Gastroesophageal sphincter (tissue), 4 donors: ENCODE measurements at regions not wholly inside any gene's neighbourhood (a gene's known extent, or its start where the extent isn't known, plus 50 kb on each side); places are given as distances from the start of the nearest gene placed in this dataset.

Experiments
- ATAC-seq: fragments of 150-250 bp; one replicate; pipeline ENCODE4 v1.9.1; 2016; ENCODE audit warnings: mild to moderate bottlenecking, moderate library complexity
- H3K27ac ChIP-seq, 4 donors: fragments of 200-600 bp; sonication (generic) in 3 of 4; 1 replicate in 3 of 4; 2 replicates in 1 of 4; pipeline ENCODE4 v1.5.1; 2016 to 2019
- H3K27me3 ChIP-seq: fragments of 200-600 bp; sonication (generic); one replicate; pipeline ENCODE4 v1.5.1; 2019
- H3K36me3 ChIP-seq, 2 donors: fragments of 200-600 bp; sonication (generic); one replicate each; pipeline ENCODE4 v1.5.1; 2019; ENCODE audit warnings: control low read depth in 1 of 2
- H3K4me1 ChIP-seq, 3 donors: fragments of 200-600 bp; sonication (generic); 1 replicate in 2 of 3; 2 replicates in 1 of 3; pipeline ENCODE4 v1.5.1; 2016 to 2019; ENCODE audit warnings: control low read depth in 2 of 3
- H3K4me3 ChIP-seq, 2 donors: fragments of 200-600 bp; sonication (generic); one replicate each; pipeline ENCODE4 v1.5.1; 2019; ENCODE audit warnings: mild to moderate bottlenecking in 1 of 2, moderate library complexity in 1 of 2
- H3K9me3 ChIP-seq, 3 donors: fragments of 200-600 bp; sonication (generic); one replicate each; pipeline ENCODE4 v1.5.1; 2017 to 2019; ENCODE audit warnings: control low read depth in 2 of 3
- EP300 ChIP-seq: sonication (generic); formaldehyde crosslinking; IDR thresholded peaks from one replicate; pipeline ENCODE4 v1.6.1; 2017; ENCODE audit warnings: antibody characterized with exemption, mild to moderate bottlenecking
- POLR2A ChIP-seq, 2 donors: fragments of 450-650 bp; IDR thresholded peaks; one replicate each; pipeline ENCODE4 v1.6.1; 2017; ENCODE audit warnings: antibody characterized with exemption in 2 of 2, mild to moderate bottlenecking in 2 of 2, moderate library complexity in 1 of 2
- POLR2AphosphoS5 ChIP-seq: sonication (generic); formaldehyde crosslinking; IDR thresholded peaks from one replicate; pipeline ENCODE4 v1.6.1; 2017; ENCODE audit warnings: antibody characterized with exemption
- WGBS, 2 donors: methylation state at CpG; one replicate each; pipeline ENCODE4 v1.1.5; 2018; ENCODE audit warnings: low coverage in 1 of 2; 5-methylcytosine and 5-hydroxymethylcytosine counted together
- TF ChIP-seq, protein P1 (sequence below), 4 experiments: fragments of 200-600 bp in 2 of 4; fragments of 450-650 bp in 2 of 4; sonication (generic) in 1 of 4; IDR thresholded peaks; one replicate each; pipeline ENCODE4 v1.5.1; 2017 to 2019; ENCODE audit warnings: antibody characterized with exemption in 4 of 4, mild to moderate bottlenecking in 2 of 4, moderate library complexity in 2 of 4

- H3K27ac ChIP-seq = no peak overlapping the region
- no peaks in the 10 kb centered on the region for H3K36me3 ChIP-seq
- TF ChIP-seq POLR2AphosphoS5 = no peak
- TF ChIP-seq, protein P1, sequence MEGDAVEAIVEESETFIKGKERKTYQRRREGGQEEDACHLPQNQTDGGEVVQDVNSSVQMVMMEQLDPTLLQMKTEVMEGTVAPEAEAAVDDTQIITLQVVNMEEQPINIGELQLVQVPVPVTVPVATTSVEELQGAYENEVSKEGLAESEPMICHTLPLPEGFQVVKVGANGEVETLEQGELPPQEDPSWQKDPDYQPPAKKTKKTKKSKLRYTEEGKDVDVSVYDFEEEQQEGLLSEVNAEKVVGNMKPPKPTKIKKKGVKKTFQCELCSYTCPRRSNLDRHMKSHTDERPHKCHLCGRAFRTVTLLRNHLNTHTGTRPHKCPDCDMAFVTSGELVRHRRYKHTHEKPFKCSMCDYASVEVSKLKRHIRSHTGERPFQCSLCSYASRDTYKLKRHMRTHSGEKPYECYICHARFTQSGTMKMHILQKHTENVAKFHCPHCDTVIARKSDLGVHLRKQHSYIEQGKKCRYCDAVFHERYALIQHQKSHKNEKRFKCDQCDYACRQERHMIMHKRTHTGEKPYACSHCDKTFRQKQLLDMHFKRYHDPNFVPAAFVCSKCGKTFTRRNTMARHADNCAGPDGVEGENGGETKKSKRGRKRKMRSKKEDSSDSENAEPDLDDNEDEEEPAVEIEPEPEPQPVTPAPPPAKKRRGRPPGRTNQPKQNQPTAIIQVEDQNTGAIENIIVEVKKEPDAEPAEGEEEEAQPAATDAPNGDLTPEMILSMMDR (IDR thresholded peaks at IDR 0.05) = peak in 2 of 4 experiments; percentile 26 to 54
- no peaks in the 10 kb centered on the region for H3K4me1 ChIP-seq
- H3K9me3 ChIP-seq = no peaks in the 10 kb centered on the region
- WGBS, 2 donors = 78 to 96% methylated on average over 1 of the region's 1 CpG
- ATAC-seq = no peak
- H3K27me3 ChIP-seq = no peaks in the 10 kb centered on the region
- H3K4me3 ChIP-seq = no peak overlapping the region
Measured at GRCh38 chr13:70568571-70568970, 460.3 kb upstream of the KLHL1 start.

- H3K4me1 ChIP-seq = no peaks in the 10 kb centered on the region
- H3K27ac ChIP-seq = no peak overlapping the region
- H3K27me3 ChIP-seq = no peaks in the 10 kb centered on the region
- no peaks in the 10 kb centered on the region for H3K36me3 ChIP-seq
- 67 to 85% methylated on average over 2 of the region's 2 CpGs for WGBS, 2 donors
- ATAC-seq = no peak
- TF ChIP-seq EP300 = no peak
- no peak for TF ChIP-seq POLR2A (IDR thresholded peaks at IDR 0.05)
- no peak for TF ChIP-seq POLR2AphosphoS5
- TF ChIP-seq, protein P1 (IDR thresholded peaks at IDR 0.05) = no peak
- H3K9me3 ChIP-seq = no peaks in the 10 kb centered on the region
- H3K4me3 ChIP-seq = no peak overlapping the region
Measured at GRCh38 chr13:70544706-70545105, 436.5 kb upstream of the KLHL1 start.

- no peak for ATAC-seq
- H3K36me3 ChIP-seq = no peaks in the 10 kb centered on the region
- H3K9me3 ChIP-seq = no peaks in the 10 kb centered on the region
- no peak for TF ChIP-seq POLR2AphosphoS5
- TF ChIP-seq POLR2A (IDR thresholded peaks at IDR 0.05) = no peak
- TF ChIP-seq EP300 = no peak
- TF ChIP-seq, protein P1 (IDR thresholded peaks at IDR 0.05) = no peak
- 81 to 85% methylated on average over 3 to 4 of the region's 4 CpGs for WGBS, 2 donors
- H3K27ac ChIP-seq = no peak overlapping the region
- no peaks in the 10 kb centered on the region for H3K4me1 ChIP-seq
- H3K4me3 ChIP-seq = no peak overlapping the region
- no peaks in the 10 kb centered on the region for H3K27me3 ChIP-seq
Measured at GRCh38 chr13:70541451-70541850, 433.2 kb upstream of the KLHL1 start.

GRCh38 chr13:70534466-70534865, 426.2 kb upstream of the KLHL1 start:
- Histone ChIP-seq H3K4me1 (no peaks in the 10 kb centered on the region), H3K27me3 (no peaks in the 10 kb centered on the region), H3K4me3 (no peak overlapping the region), H3K27ac (no peak overlapping the region), H3K36me3 (no peaks in the 10 kb centered on the region), H3K9me3 (no peaks in the 10 kb centered on the region)
- WGBS, 2 donors = 20 to 32% methylated on average over 3 of the region's 3 CpGs
- ATAC-seq = no peak
- no peak for TF ChIP-seq EP300
- no peak for TF ChIP-seq POLR2AphosphoS5

- Histone ChIP-seq H3K27me3 (no peaks in the 10 kb centered on the region), H3K4me1 (no peaks in the 10 kb centered on the region), H3K27ac (no peak overlapping the region), H3K36me3 (no peaks in the 10 kb centered on the region), H3K9me3 (no peaks in the 10 kb centered on the region), H3K4me3 (no peak overlapping the region)
- ATAC-seq = no peak
- no peak for TF ChIP-seq POLR2AphosphoS5
- TF ChIP-seq POLR2A (IDR thresholded peaks at IDR 0.05) = no peak
- no peak for TF ChIP-seq EP300
- TF ChIP-seq, protein P1 (IDR thresholded peaks at IDR 0.05) = no peak
- 53 to 58% methylated on average over 2 of the region's 2 CpGs for WGBS, 2 donors
Measured at GRCh38 chr13:70529652-70530051, 421.4 kb upstream of the KLHL1 start.
